SJCRH30 (cell line): ENCODE measurements at regions not wholly inside any gene's neighbourhood (a gene's known extent, or its start where the extent isn't known, plus 50 kb on each side); places are given as distances from the start of the nearest gene placed in this dataset.
"Not testable (repeated sequence)": the region's sequence is repeated elsewhere in the genome, so short reads cannot be mapped to it uniquely, and the experiment has no call there.

Experiments used
- DNase-seq, 2 experiments: peaks; one replicate each; pipeline ENCODE4 v3.0.0-alpha.2; 2015 to 2020
- H3K27ac ChIP-seq: fragments of 250-450 bp; sonication (Bioruptor Pico); 2 replicates; pipeline ENCODE4 v1.5.1; 2020; ENCODE audit warnings: mild to moderate bottlenecking, moderate library complexity
- H3K27me3 ChIP-seq: fragments of 250-450 bp; sonication (Bioruptor Pico); 2 replicates; pipeline ENCODE4 v1.5.1; 2020; ENCODE audit warnings: mild to moderate bottlenecking, moderate library complexity
- H3K36me3 ChIP-seq: fragments of 250-450 bp; sonication (Bioruptor Pico); 2 replicates; pipeline ENCODE4 v1.5.1; 2020; ENCODE audit warnings: mild to moderate bottlenecking, moderate library complexity
- H3K4me1 ChIP-seq: fragments of 250-450 bp; sonication (Bioruptor Pico); 2 replicates; pipeline ENCODE4 v1.5.1; 2020; ENCODE audit warnings: mild to moderate bottlenecking, moderate library complexity
- H3K4me3 ChIP-seq: fragments of 250-450 bp; sonication (Bioruptor Pico); 2 replicates; pipeline ENCODE4 v1.5.1; 2020; ENCODE audit warnings: mild to moderate bottlenecking, moderate library complexity
- H3K9me3 ChIP-seq: fragments of 250-450 bp; sonication (Bioruptor Pico); replicated peaks from 2 replicates; pipeline ENCODE4 v1.5.1; 2020; ENCODE audit warnings: mild to moderate bottlenecking, moderate library complexity

- no peaks in the 10 kb centered on the region for H3K36me3 ChIP-seq
- DNase-seq, result no peak
- H3K9me3 ChIP-seq, result no peaks in the 10 kb centered on the region
- no peak overlapping the region for H3K4me3 ChIP-seq
- H3K27me3 ChIP-seq, result no peaks in the 10 kb centered on the region
- H3K4me1 ChIP-seq, result no peaks in the 10 kb centered on the region
- H3K27ac ChIP-seq, result no peak overlapping the region
These were observed 303.5 kb upstream of the GADL1 start for GRCh38 chr3:31197941-31198340.

GRCh38 chr3:31198890-31199289 is 304.4 kb upstream of the GADL1 start:
- Histone ChIP-seq H3K4me3 (no peak overlapping the region), H3K36me3 (no peaks in the 10 kb centered on the region), H3K27me3 (no peaks in the 10 kb centered on the region), H3K27ac (no peak overlapping the region), H3K4me1 (no peaks in the 10 kb centered on the region), H3K9me3 (no peaks in the 10 kb centered on the region)
- no peak for DNase-seq

GRCh38 chr3:31203960-31204795 is 309.7 kb upstream of the GADL1 start:
- Histone ChIP-seq H3K9me3 (no peaks in the 10 kb centered on the region), H3K4me1 (no peaks in the 10 kb centered on the region), H3K4me3 (no peak overlapping the region), H3K27me3 (no peaks in the 10 kb centered on the region), H3K27ac (no peak overlapping the region), H3K36me3 (no peaks in the 10 kb centered on the region)
- no peak for DNase-seq

- H3K27me3 ChIP-seq, H3K9me3 ChIP-seq, H3K4me3 ChIP-seq, H3K4me1 ChIP-seq, H3K27ac ChIP-seq, DNase-seq, H3K36me3 ChIP-seq: not testable (repeated sequence)
These were observed 310.3 kb upstream of the GADL1 start for GRCh38 chr3:31204796-31205056.

- no peak for DNase-seq
- Histone ChIP-seq H3K27ac (no peak overlapping the region), H3K9me3 (no peaks in the 10 kb centered on the region), H3K4me3 (no peak overlapping the region), H3K36me3 (no peaks in the 10 kb centered on the region), H3K27me3 (no peaks in the 10 kb centered on the region), H3K4me1 (no peaks in the 10 kb centered on the region)
These were observed 315.7 kb upstream of the GADL1 start for GRCh38 chr3:31210068-31210645.

GRCh38 chr3:31213869-31214486 is 318.7 kb upstream of the STT3B start:
- no peaks in the 10 kb centered on the region for H3K9me3 ChIP-seq
- no peak overlapping the region for H3K27ac ChIP-seq
- H3K27me3 ChIP-seq, result no peaks in the 10 kb centered on the region
- no peak for DNase-seq
- no peaks in the 10 kb centered on the region for H3K4me1 ChIP-seq
- no peak overlapping the region for H3K4me3 ChIP-seq
- no peaks in the 10 kb centered on the region for H3K36me3 ChIP-seq

- H3K9me3 ChIP-seq, result no peaks in the 10 kb centered on the region
- H3K4me3 ChIP-seq, result no peak overlapping the region
- no peaks in the 10 kb centered on the region for H3K36me3 ChIP-seq
- no peak for DNase-seq
- H3K27ac ChIP-seq, result no peak overlapping the region
- H3K27me3 ChIP-seq, result no peaks in the 10 kb centered on the region
- H3K4me1 ChIP-seq, result no peaks in the 10 kb centered on the region
These were observed 314.6 kb upstream of the STT3B start for GRCh38 chr3:31218082-31218481.

- H3K27me3 ChIP-seq, result no peaks in the 10 kb centered on the region
- no peaks in the 10 kb centered on the region for H3K9me3 ChIP-seq
- no peaks in the 10 kb centered on the region for H3K4me1 ChIP-seq
- H3K36me3 ChIP-seq, result no peaks in the 10 kb centered on the region
- H3K4me3 ChIP-seq, result no peak overlapping the region
- H3K27ac ChIP-seq, result no peak overlapping the region
- peak in 1 of 2 experiments; percentile 4 for DNase-seq
These were observed 313.4 kb upstream of the STT3B start for GRCh38 chr3:31219131-31219843.

- Histone ChIP-seq H3K4me3 (no peak overlapping the region), H3K9me3 (no peaks in the 10 kb centered on the region), H3K36me3 (no peaks in the 10 kb centered on the region), H3K4me1 (no peaks in the 10 kb centered on the region), H3K27ac (no peak overlapping the region), H3K27me3 (no peaks in the 10 kb centered on the region)
- DNase-seq, result no peak
These were observed 312.3 kb upstream of the STT3B start for GRCh38 chr3:31220431-31220830.

GRCh38 chr3:31223278-31223677 is 309.4 kb upstream of the STT3B start:
- H3K36me3 ChIP-seq, result no peaks in the 10 kb centered on the region
- H3K27me3 ChIP-seq, result no peaks in the 10 kb centered on the region
- H3K4me3 ChIP-seq, result no peak overlapping the region
- H3K4me1 ChIP-seq, result no peaks in the 10 kb centered on the region
- DNase-seq, result no peak
- no peak overlapping the region for H3K27ac ChIP-seq
- H3K9me3 ChIP-seq, result no peaks in the 10 kb centered on the region

- Histone ChIP-seq H3K36me3 (no peaks in the 10 kb centered on the region), H3K9me3 (no peaks in the 10 kb centered on the region), H3K4me3 (no peak overlapping the region), H3K27me3 (no peaks in the 10 kb centered on the region), H3K27ac (no peak overlapping the region), H3K4me1 (no peaks in the 10 kb centered on the region)
- no peak for DNase-seq
These were observed 307.8 kb upstream of the STT3B start for GRCh38 chr3:31224936-31225335.

GRCh38 chr3:31225923-31226322 is 306.8 kb upstream of the STT3B start:
- Histone ChIP-seq H3K27ac (no peak overlapping the region), H3K4me1 (no peaks in the 10 kb centered on the region), H3K9me3 (no peaks in the 10 kb centered on the region), H3K27me3 (no peaks in the 10 kb centered on the region), H3K4me3 (no peak overlapping the region), H3K36me3 (no peaks in the 10 kb centered on the region)
- no peak for DNase-seq

- H3K27me3 ChIP-seq, result no peaks in the 10 kb centered on the region
- DNase-seq, result no peak
- no peak overlapping the region for H3K4me3 ChIP-seq
- no peaks in the 10 kb centered on the region for H3K36me3 ChIP-seq
- H3K9me3 ChIP-seq, result no peaks in the 10 kb centered on the region
- H3K4me1 ChIP-seq, result no peaks in the 10 kb centered on the region
- H3K27ac ChIP-seq, result no peak overlapping the region
These were observed 306.4 kb upstream of the STT3B start for GRCh38 chr3:31226346-31226745.

- Histone ChIP-seq H3K4me3 (no peak overlapping the region), H3K27me3 (no peaks in the 10 kb centered on the region), H3K4me1 (no peaks in the 10 kb centered on the region), H3K9me3 (no peaks in the 10 kb centered on the region), H3K27ac (no peak overlapping the region), H3K36me3 (no peaks in the 10 kb centered on the region)
- DNase-seq, result no peak
These were observed 305.6 kb upstream of the STT3B start for GRCh38 chr3:31227131-31227562.
